GM12873 (cell line): ENCODE measurements at regions not wholly inside any gene's neighbourhood (a gene's known extent, or its start where the extent isn't known, plus 50 kb on each side); places are given as distances from the start of the nearest gene placed in this dataset.

Source experiments
- TF ChIP-seq, protein P1 (sequence below): IDR thresholded peaks from 2 replicates; pipeline ENCODE4 v1.5.1; 2012; ENCODE audit warnings: low read depth, mild to moderate bottlenecking, moderate library complexity, low read length, control low read depth; ENCODE audit not compliant: insufficient read depth; ENCODE audit errors: missing control alignments

DNA sequence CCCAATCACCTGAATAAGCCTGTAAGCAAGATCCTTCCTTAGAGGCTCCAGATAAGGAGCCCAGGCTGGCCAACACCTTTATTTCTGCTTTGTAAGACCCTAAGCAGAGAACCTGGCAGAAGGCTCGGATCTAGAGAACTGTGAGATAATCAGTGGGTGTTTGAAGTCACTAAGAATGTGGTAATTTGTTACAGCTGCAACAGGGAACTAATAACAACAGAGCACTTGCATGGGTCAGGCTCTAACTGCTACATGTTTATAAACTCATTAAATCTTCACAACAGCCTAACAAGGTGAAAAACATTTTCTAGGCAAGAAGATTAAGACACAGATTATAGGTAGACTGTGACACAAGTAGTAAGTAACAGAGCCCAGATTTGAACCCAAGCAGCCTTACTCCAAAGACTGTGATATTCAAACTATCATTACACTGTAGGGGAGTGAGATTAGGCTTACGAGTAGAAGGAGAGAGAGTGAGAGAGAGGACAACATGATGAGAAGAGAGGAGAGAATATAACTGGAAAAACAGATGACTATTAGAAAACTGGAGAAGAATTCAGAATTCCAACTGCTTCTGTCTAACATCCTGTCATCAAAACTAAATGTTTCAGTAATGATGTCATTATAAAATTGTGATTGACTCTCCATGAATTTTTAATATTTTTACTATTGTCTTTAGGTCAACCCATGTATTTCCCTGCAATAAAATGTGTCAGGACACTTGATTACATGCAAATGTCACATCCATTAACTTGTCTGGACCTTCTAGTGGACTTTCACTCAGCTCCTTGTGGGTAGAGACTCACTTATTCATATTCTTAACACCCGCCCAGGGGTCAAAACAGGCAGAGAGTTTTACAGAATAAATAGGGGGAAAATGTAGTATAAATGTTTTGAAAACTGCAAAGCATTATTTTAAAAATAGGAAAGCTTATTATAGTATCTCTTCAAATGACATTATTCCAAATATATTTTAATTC, 290.9 kb upstream of the RGMB start:
- TF ChIP-seq, protein P1, sequence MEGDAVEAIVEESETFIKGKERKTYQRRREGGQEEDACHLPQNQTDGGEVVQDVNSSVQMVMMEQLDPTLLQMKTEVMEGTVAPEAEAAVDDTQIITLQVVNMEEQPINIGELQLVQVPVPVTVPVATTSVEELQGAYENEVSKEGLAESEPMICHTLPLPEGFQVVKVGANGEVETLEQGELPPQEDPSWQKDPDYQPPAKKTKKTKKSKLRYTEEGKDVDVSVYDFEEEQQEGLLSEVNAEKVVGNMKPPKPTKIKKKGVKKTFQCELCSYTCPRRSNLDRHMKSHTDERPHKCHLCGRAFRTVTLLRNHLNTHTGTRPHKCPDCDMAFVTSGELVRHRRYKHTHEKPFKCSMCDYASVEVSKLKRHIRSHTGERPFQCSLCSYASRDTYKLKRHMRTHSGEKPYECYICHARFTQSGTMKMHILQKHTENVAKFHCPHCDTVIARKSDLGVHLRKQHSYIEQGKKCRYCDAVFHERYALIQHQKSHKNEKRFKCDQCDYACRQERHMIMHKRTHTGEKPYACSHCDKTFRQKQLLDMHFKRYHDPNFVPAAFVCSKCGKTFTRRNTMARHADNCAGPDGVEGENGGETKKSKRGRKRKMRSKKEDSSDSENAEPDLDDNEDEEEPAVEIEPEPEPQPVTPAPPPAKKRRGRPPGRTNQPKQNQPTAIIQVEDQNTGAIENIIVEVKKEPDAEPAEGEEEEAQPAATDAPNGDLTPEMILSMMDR: no peak

DNA sequence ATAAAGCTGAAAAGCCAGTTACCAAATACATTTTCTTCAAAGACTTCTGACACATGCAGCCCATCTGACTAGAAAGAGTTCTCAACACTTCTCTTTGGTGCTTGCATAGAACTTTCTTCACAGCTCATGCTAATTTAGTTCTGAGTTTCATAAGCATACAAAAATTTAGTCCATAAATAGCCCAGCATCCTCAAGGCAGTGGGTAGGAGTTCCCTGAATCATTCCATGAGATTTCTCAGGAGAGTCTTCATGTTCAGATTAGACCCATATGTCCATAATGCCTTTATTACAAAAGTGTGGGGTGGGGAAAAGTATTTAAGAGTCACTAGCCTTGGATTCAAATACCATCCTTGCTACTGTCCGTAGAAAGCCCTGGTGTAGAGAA, 290.2 kb upstream of the RGMB start:
- TF ChIP-seq, protein P1: no peak

DNA sequence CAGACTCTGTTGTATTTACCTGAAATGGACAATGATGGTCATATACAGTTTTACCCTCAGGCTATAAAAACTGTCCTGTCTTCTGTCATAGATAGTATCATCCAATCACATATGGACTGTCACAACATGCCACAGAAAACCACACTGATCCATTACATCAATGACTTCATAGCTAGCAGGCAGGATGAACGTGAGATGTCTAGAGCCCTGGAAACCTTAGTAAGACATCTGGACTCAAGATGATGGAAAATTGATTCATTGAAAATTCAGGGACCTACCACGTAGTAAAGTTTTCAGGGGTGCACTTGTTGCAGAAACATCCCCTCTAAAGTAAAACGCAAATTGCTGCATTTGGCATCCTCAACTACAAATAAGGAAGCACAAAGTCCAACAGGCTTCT, 284.4 kb upstream of the RGMB start:
- TF ChIP-seq, protein P1: no peak

DNA sequence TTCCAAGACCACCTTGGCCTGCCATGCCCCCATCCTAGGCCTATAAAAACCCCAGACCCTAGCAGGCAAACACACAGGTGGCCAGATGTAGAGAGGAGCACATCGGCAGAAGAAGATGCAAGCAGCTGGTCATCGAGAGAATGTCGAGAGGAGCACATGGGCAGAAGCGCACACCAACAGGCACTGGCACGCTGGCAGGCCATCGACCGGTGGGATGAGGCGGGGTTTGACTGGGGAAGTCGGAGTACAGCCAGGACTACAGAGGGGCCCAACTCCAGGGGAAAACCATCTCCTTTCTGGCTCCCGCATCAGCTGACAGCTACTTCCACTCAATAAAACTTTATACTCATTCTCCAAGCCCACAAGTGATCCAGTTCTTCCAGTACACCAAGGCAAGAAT, 283.1 kb upstream of the RGMB start:
- TF ChIP-seq, protein P1: no peak

DNA sequence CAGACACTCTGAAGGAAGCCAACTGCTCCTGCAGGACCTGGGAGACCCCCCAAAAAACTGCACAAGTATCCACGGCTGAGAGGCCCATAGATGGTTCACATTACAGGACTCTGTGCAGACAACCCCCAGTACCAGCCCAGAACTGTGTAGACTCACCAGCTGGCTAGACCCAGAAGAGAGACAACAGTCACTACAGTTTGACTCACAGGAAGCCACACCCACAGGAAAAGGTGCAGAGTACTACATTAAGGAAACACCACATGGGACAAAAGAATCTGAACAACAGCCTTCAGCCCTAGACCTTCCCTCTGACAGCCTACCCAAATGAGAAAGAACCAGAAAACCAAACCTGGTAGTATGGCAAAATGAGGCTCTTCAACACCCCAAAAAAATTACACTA, 281.2 kb upstream of the RGMB start:
- TF ChIP-seq, protein P1: no peak

DNA sequence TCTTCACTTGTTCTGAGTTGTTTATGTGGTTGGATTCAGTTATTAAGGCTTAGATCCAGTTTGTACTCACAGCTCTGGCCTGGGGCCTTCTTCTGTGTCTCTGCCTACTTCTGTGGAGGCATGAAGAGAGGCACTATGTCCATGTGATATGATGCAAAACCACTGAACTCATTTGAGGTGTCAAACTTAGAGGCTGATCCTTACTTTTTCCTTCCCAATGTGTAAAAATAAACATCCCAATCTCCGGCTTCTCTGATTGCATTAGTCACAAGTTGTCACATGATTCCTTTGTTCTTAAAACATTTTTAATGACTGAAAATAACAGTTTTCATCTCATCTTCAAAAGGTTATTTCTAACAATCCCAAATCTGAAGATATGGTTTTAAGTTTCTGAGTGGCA, 276.0 kb upstream of the RGMB start:
- TF ChIP-seq, protein P1: no peak

DNA sequence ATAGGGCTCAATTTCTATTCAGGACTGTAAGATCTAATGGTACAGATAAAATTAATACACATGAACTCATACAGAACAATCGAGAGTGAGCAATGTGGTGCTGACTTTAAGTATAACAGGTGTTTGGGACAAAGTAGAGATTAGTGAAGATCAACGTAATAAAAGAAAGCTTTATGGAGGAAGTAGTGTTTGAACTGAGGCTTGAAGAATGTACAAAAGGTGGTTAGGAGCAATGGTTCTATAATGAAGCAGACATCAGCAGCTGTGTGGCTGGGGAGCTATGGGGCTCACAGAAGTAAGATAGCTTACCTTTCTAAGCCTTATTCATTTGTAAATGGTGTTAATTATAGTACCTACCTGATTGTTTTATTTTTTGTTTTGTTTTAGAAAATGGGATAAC, 275.4 kb upstream of the RGMB start:
- TF ChIP-seq, protein P1: no peak
